Colonic mucosa (tissue), 4 donors: ENCODE measurements at regions not wholly inside any gene's neighbourhood (a gene's known extent, or its start where the extent isn't known, plus 50 kb on each side); places are given as distances from the start of the nearest gene placed in this dataset.

Experiments
- DNase-seq: peaks from one replicate; pipeline ENCODE4 v3.0.0-alpha.2; 2020
- H3K27ac ChIP-seq: fragments of 200-600 bp; one replicate; pipeline ENCODE4 v1.8.0; 2021
- H3K27me3 ChIP-seq: fragments of 200-600 bp; one replicate; pipeline ENCODE4 v1.8.0; 2021
- H3K36me3 ChIP-seq: fragments of 200-600 bp; one replicate; pipeline ENCODE4 v1.8.0; 2021
- H3K4me1 ChIP-seq: fragments of 200-600 bp; one replicate; pipeline ENCODE4 v1.8.0; 2021; ENCODE audit warnings: mild to moderate bottlenecking
- H3K4me3 ChIP-seq: fragments of 200-600 bp; one replicate; pipeline ENCODE4 v1.8.0; 2021
- H3K9ac ChIP-seq, 2 donors: one replicate each; pipeline ENCODE4 v1.7.0; 2013; ENCODE audit warnings: control low read depth in 2 of 2, low read depth in 2 of 2, low read length in 2 of 2
- H3K9me3 ChIP-seq: fragments of 200-600 bp; one replicate; pipeline ENCODE4 v1.8.0; 2021
- CTCF ChIP-seq: fragments of 200-600 bp; IDR thresholded peaks from one replicate; pipeline ENCODE4 v1.8.0; 2022; ENCODE audit warnings: antibody characterized with exemption, mild to moderate bottlenecking
- intact Hi-C: fragments of 100-400 bp; cut with DNase I; formaldehyde crosslinking; loops from one replicate; pipeline ENCODE4 v1.14.1; 2022
- donor health status: healthy.
- donor health status: DM: no; HTN: no; CAD: no.
- donor health status: DM: no; HTN: no; CAD: no.

GRCh38 chr2:47239119-47239969 lies 63.0 kb upstream of the CALM2 start:
- H3K4me1 ChIP-seq: no peaks in the 10 kb centered on the region
- H3K27me3 ChIP-seq: no peaks in the 10 kb centered on the region
- TF ChIP-seq CTCF: no peak
- no peak overlapping the region for H3K9ac ChIP-seq
- no peak overlapping the region for H3K4me3 ChIP-seq
- DNase-seq: no peak
- no peaks in the 10 kb centered on the region for H3K36me3 ChIP-seq
- no peak overlapping the region for H3K27ac ChIP-seq
- no peaks in the 10 kb centered on the region for H3K9me3 ChIP-seq
- intact Hi-C loops: no loop called here

DNA sequence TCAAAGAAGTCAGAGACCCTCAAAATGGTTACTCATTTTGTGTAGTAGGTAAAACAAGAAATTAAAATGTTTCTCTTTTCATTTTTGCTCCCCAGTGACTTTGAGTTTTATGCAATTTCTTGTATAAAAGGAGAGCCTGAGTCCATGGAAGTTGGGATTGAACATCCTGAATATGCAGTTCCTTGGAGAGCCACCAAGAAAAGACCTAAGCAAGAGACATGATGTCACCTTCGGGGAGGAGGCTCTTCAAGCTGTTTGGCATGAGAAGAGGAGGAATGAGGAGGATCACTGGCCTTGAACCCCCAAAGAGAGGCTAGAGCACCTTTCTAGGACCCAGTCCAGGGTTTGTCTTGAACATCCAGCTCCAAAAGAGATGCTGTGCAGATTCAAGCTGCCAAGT lies 62.3 kb upstream of the CALM2 start:
- Histone ChIP-seq H3K27me3 (no peaks in the 10 kb centered on the region), H3K4me3 (no peak overlapping the region), H3K9ac (no peak overlapping the region), H3K27ac (no peak overlapping the region), H3K36me3 (no peaks in the 10 kb centered on the region), H3K4me1 (no peaks in the 10 kb centered on the region), H3K9me3 (no peaks in the 10 kb centered on the region)
- intact Hi-C loops: no loop called here
- no peak for TF ChIP-seq CTCF
- no peak for DNase-seq

- Histone ChIP-seq H3K27me3 (no peaks in the 10 kb centered on the region), H3K4me3 (no peak overlapping the region), H3K4me1 (no peaks in the 10 kb centered on the region), H3K27ac (no peak overlapping the region), H3K9ac (no peak overlapping the region), H3K9me3 (no peaks in the 10 kb centered on the region), H3K36me3 (no peaks in the 10 kb centered on the region)
- DNase-seq: no peak
- intact Hi-C loops: no loop called here
- TF ChIP-seq CTCF: no peak
Measured at GRCh38 chr2:47237375-47238334, 61.3 kb upstream of the CALM2 start.

DNA sequence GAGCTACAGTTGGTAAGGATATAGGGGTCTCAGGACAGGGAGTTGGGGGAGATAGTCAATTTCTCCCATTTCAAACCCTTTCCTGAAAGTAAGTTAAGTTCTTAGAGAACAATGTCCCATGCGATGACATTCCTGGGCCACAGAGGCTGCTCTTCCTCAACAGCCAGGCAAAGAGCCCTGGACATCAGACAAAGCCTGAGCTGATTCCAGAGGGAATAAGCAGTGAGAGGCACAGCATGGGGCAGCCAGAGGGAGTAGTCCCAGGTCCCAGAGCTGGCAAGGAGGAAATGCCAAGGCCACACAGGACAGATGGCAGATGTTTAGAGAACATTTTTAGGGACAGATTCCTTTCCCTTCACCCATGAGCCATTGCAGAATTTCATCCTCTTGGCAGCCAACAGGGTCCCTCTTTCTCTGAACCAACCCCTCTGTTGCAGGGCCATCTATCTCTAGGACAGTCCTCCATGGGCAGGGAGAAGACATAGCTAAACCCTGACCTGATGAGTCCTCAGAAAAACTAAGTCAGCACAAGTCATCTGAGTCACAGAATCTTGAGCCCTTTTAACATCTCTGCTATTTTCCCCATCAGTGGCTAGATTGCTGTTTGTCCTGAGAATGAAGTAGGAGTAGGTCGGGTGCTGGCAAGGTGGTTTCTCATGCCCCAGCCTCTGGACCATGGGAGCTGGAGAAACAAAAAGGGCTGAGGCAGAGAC lies 60.3 kb upstream of the CALM2 start:
- DNase-seq: no peak
- Histone ChIP-seq H3K36me3 (no peaks in the 10 kb centered on the region), H3K4me1 (no peaks in the 10 kb centered on the region), H3K4me3 (no peak overlapping the region), H3K9ac (no peak overlapping the region), H3K27me3 (no peaks in the 10 kb centered on the region), H3K9me3 (no peaks in the 10 kb centered on the region), H3K27ac (no peak overlapping the region)
- intact Hi-C loops: no loop called here
- TF ChIP-seq CTCF: no peak

DNA sequence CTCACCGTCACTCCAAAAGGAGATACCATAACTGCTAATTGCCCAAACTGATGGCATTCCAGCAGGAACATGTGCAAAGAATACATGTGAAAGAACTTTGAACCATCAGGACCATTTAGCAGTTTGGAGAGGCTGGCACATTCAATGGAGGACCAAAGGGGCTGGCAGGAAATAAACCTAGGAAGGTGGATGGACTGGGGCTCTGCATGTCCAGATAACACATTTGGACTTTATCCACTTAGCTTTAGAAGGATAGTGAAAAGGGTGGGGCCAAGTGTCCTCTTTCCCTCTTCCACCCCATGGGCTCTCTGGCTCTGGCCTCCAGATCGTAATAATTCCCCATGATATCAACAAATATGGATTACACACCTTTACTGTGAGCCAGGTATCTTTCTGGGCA lies 58.8 kb upstream of the CALM2 start:
- Histone ChIP-seq H3K4me3 (no peak overlapping the region), H3K27ac (no peak overlapping the region)

More for the DNA sequence above, 58.8 kb upstream of the CALM2 start:
- Histone ChIP-seq H3K9ac (no peak overlapping the region), H3K36me3 (no peaks in the 10 kb centered on the region), H3K27me3 (no peaks in the 10 kb centered on the region), H3K9me3 (no peaks in the 10 kb centered on the region), H3K4me1 (no peaks in the 10 kb centered on the region)
- TF ChIP-seq CTCF: no peak
- DNase-seq: no peak
- intact Hi-C loops: no loop called here
